ENCODE measurements at regions not wholly inside any gene's neighbourhood (a gene's known extent, or its start where the extent isn't known, plus 50 kb on each side); places are given as distances from the start of the nearest gene placed in this dataset.

GRCh38 chr6:122918714-122919113 lies 77.3 kb upstream of the CLVS2 start:
- ATAC-seq = no peak
- no peak for TF ChIP-seq CSRNP3 (CRISPR knock-in tag; IDR thresholded peaks at IDR 0.05)
- TF ChIP-seq ZFP3 (CRISPR knock-in tag; IDR thresholded peaks at IDR 0.05) = no peak
- no peak for TF ChIP-seq ZNF70 (CRISPR knock-in tag; IDR thresholded peaks at IDR 0.05)
- TF ChIP-seq ZNF565 (CRISPR knock-in tag; conservative IDR thresholded peaks at IDR 0.05; ENCODE audit: low read depth) = no peak
- no peak for TF ChIP-seq CSDC2 (CRISPR knock-in tag; IDR thresholded peaks at IDR 0.05)
- no peak for TF ChIP-seq ZNF8 (CRISPR knock-in tag; IDR thresholded peaks at IDR 0.05)
- no peak for TF ChIP-seq GLIS3 (CRISPR knock-in tag; IDR thresholded peaks at IDR 0.05)
- no peak for TF ChIP-seq POU6F1 (CRISPR knock-in tag; IDR thresholded peaks at IDR 0.05; ENCODE audit: borderline replicate concordance, low read depth)
- TF ChIP-seq ZFP30 (CRISPR knock-in tag; IDR thresholded peaks at IDR 0.05) = no peak

GRCh38 chr6:122930252-122931180 lies 65.5 kb upstream of the CLVS2 start:
- TF ChIP-seq ISL1 (CRISPR knock-in tag; IDR thresholded peaks at IDR 0.05) (no peak), BACH2 (CRISPR knock-in tag; IDR thresholded peaks at IDR 0.05; ENCODE audit: borderline replicate concordance) (no peak), GLIS3 (CRISPR knock-in tag; IDR thresholded peaks at IDR 0.05) (no peak), RARB (CRISPR knock-in tag; IDR thresholded peaks at IDR 0.05) (no peak), CSDC2 (CRISPR knock-in tag; IDR thresholded peaks at IDR 0.05) (no peak), CSRNP3 (CRISPR knock-in tag; IDR thresholded peaks at IDR 0.05) (no peak), ZNF8 (CRISPR knock-in tag; IDR thresholded peaks at IDR 0.05) (no peak), TSHZ2 (CRISPR knock-in tag; IDR thresholded peaks at IDR 0.05) (no peak), PPARA (CRISPR knock-in tag; IDR thresholded peaks at IDR 0.05; ENCODE audit: borderline replicate concordance) (no peak), TCF4 (CRISPR knock-in tag; IDR thresholded peaks at IDR 0.05; ENCODE audit: borderline replicate concordance) (no peak), ESRRG (CRISPR knock-in tag; IDR thresholded peaks at IDR 0.05) (no peak), PATZ1 (CRISPR knock-in tag; IDR thresholded peaks at IDR 0.05; ENCODE audit: borderline replicate concordance) (no peak), ARNTL (CRISPR knock-in tag; IDR thresholded peaks at IDR 0.05; ENCODE audit: borderline replicate concordance, low read depth) (no peak), OSR1 (CRISPR knock-in tag; IDR thresholded peaks at IDR 0.05) (no peak), ZFP3 (CRISPR knock-in tag; IDR thresholded peaks at IDR 0.05) (no peak)
- no peak for ATAC-seq

- ATAC-seq = no peak
- no peak for TF ChIP-seq ZNF8 (CRISPR knock-in tag; IDR thresholded peaks at IDR 0.05)
- TF ChIP-seq ZNF565 (CRISPR knock-in tag; conservative IDR thresholded peaks at IDR 0.05; ENCODE audit: low read depth) = no peak
- TF ChIP-seq ZC3H10 (CRISPR knock-in tag; IDR thresholded peaks at IDR 0.05) = no peak
- TF ChIP-seq BACH2 (CRISPR knock-in tag; IDR thresholded peaks at IDR 0.05; ENCODE audit: borderline replicate concordance) = no peak
- no peak for TF ChIP-seq POU6F1 (CRISPR knock-in tag; IDR thresholded peaks at IDR 0.05; ENCODE audit: borderline replicate concordance, low read depth)
- TF ChIP-seq PPARA (CRISPR knock-in tag; IDR thresholded peaks at IDR 0.05; ENCODE audit: borderline replicate concordance) = no peak
- no peak for TF ChIP-seq CSRNP3 (CRISPR knock-in tag; IDR thresholded peaks at IDR 0.05)
- no peak for TF ChIP-seq CREB5 (CRISPR knock-in tag; IDR thresholded peaks at IDR 0.05; ENCODE audit: low read depth)
- no peak for TF ChIP-seq GLIS3 (CRISPR knock-in tag; IDR thresholded peaks at IDR 0.05)
- TF ChIP-seq RARB (CRISPR knock-in tag; IDR thresholded peaks at IDR 0.05) = no peak
Observed at GRCh38 chr6:122931916-122932315, 64.1 kb upstream of the CLVS2 start.
